Astrocyte (in vitro differentiated cells and primary cell): ENCODE measurements at regions not wholly inside any gene's neighbourhood (a gene's known extent, or its start where the extent isn't known, plus 50 kb on each side); places are given as distances from the start of the nearest gene placed in this dataset.

Source experiments
- DNase-seq: peaks from one replicate; pipeline ENCODE4 v3.0.0-alpha.2; 2010; ENCODE audit warnings: low read depth
- FAIRE-seq: peaks from 2 replicates; lab custom pipeline; 2011; peaks lifted over from hg19 to GRCh38; lab: Jason Lieb, UNC
- H2AFZ ChIP-seq: 2 replicates; pipeline ENCODE4 v1.6.0; 2012; ENCODE audit warnings: low read depth, low read length, inconsistent platforms
- H3K27ac ChIP-seq: 2 replicates; pipeline ENCODE4 v1.5.1; 2011; ENCODE audit warnings: low read depth, low read length, inconsistent platforms
- H3K27me3 ChIP-seq: 2 replicates; pipeline ENCODE4 v1.6.0; 2011; ENCODE audit warnings: low read length, inconsistent platforms; ENCODE audit not compliant: insufficient read depth
- H3K36me3 ChIP-seq: 2 replicates; pipeline ENCODE4 v1.5.1; 2011; ENCODE audit warnings: low read length, inconsistent platforms; ENCODE audit not compliant: insufficient read depth
- H3K4me1 ChIP-seq: 2 replicates; pipeline ENCODE4 v1.5.1; 2011; ENCODE audit warnings: low read length, inconsistent platforms; ENCODE audit not compliant: insufficient read depth
- H3K4me2 ChIP-seq: 2 replicates; pipeline ENCODE4 v1.6.0; 2012; ENCODE audit warnings: low read length, inconsistent platforms
- H3K4me3 ChIP-seq: 2 replicates; pipeline ENCODE4 v1.5.1; 2011; ENCODE audit warnings: low read depth, mild to moderate bottlenecking, low read length, inconsistent platforms; ENCODE audit not compliant: insufficient read depth
- H3K79me2 ChIP-seq: 2 replicates; pipeline ENCODE4 v1.6.0; 2012; ENCODE audit warnings: mild to moderate bottlenecking, low read length, inconsistent platforms; ENCODE audit not compliant: insufficient read depth
- H3K9ac ChIP-seq: 2 replicates; pipeline ENCODE4 v1.6.0; 2012; ENCODE audit warnings: mild to moderate bottlenecking, low read length, inconsistent platforms
- H3K9me3 ChIP-seq: 2 replicates; pipeline ENCODE4 v1.5.1; 2012; ENCODE audit warnings: low read depth, mild to moderate bottlenecking, low read length, inconsistent platforms; ENCODE audit not compliant: insufficient read depth
- H4K20me1 ChIP-seq: 2 replicates; pipeline ENCODE4 v1.6.0; 2012; ENCODE audit warnings: low read length, inconsistent platforms; ENCODE audit not compliant: insufficient read depth
- H3K27ac Mint-ChIP-seq: one replicate; pipeline ENCODE4 v1.8.0; 2021; ENCODE audit warnings: mild to moderate bottlenecking, mixed read lengths; ENCODE audit not compliant: unreplicated experiment
- H3K27me3 Mint-ChIP-seq: one replicate; pipeline ENCODE4 v1.8.0; 2021; ENCODE audit warnings: low read depth, mixed read lengths; ENCODE audit not compliant: unreplicated experiment
- H3K36me3 Mint-ChIP-seq: one replicate; pipeline ENCODE4 v1.8.0; 2021; ENCODE audit warnings: low read depth, mixed read lengths; ENCODE audit not compliant: unreplicated experiment
- H3K4me1 Mint-ChIP-seq: one replicate; pipeline ENCODE4 v1.8.0; 2021; ENCODE audit warnings: low read depth, mixed read lengths; ENCODE audit not compliant: unreplicated experiment
- H3K4me3 Mint-ChIP-seq: one replicate; pipeline ENCODE4 v1.8.0; 2021; ENCODE audit warnings: mild to moderate bottlenecking, moderate library complexity, mixed read lengths; ENCODE audit not compliant: unreplicated experiment
- H3K9me3 Mint-ChIP-seq: one replicate; pipeline ENCODE4 v1.8.0; 2021; ENCODE audit warnings: mild to moderate bottlenecking, mixed read lengths; ENCODE audit not compliant: unreplicated experiment
- CTCF ChIP-seq: IDR thresholded peaks from 2 replicates; pipeline ENCODE4 v1.5.1; 2011; ENCODE audit warnings: low read depth, mild to moderate bottlenecking, inconsistent platforms, low read length, moderate library complexity; ENCODE audit not compliant: insufficient read depth
- EZH2 ChIP-seq: IDR thresholded peaks from 2 replicates; pipeline ENCODE4 v1.6.1; 2012; ENCODE audit warnings: mild to moderate bottlenecking, low read length, inconsistent platforms; ENCODE audit not compliant: insufficient read depth

DNA sequence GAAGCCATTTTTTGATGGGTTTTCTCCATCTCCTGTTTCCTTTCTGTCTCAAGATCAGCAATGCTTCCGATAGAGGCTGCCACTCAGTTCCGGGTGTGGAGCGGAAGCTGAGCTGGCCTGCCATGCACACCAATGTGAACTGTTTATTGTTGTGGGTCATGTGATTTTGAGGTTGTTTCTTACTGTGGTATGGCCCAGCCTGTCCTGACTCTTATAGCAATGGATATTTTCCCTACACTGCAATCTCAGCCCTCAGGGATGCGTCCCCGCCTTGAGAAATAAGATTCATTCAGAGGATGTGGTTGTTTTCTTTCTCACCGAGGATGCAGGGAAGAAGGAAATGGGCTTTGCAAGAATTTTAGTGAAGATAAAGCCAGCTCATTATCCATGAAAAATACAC is 134.7 kb downstream of the PFKFB3 start:
- peak overlapping the region; percentile 15 for H3K4me2 ChIP-seq
- Mint-ChIP-seq H3K4me1 (peaks cover 5% of the 10 kb centered on the region), H3K9me3 (peaks cover 15% of the 10 kb centered on the region), H3K4me3 (no peak overlapping the region), H3K27ac (no peak overlapping the region), H3K27me3 (no peaks in the 10 kb centered on the region), H3K36me3 (peaks cover 6% of the 10 kb centered on the region)
- H3K4me1 ChIP-seq, result peaks cover 5% of the 10 kb centered on the region
- FAIRE-seq (no peak), DNase-seq (no peak)
- H3K79me2 ChIP-seq, result no peaks in the 10 kb centered on the region
- no peak overlapping the region for H3K9ac ChIP-seq
- no peaks in the 10 kb centered on the region for H3K27me3 ChIP-seq
- H3K4me3 ChIP-seq, result no peak overlapping the region
- H3K9me3 ChIP-seq, result no peaks in the 10 kb centered on the region
- peak overlapping the region; percentile 43 for H2AFZ ChIP-seq
- TF ChIP-seq EZH2 (no peak), CTCF (no peak)
- H3K36me3 ChIP-seq, result no peaks in the 10 kb centered on the region
- no peaks in the 10 kb centered on the region for H4K20me1 ChIP-seq
- H3K27ac ChIP-seq, result no peak overlapping the region

GRCh38 chr10:6338361-6338760 is 135.6 kb downstream of the PFKFB3 start:
- DNase-seq, result no peak
- no peak for FAIRE-seq
- Mint-ChIP-seq H3K36me3 (peaks cover 1% of the 10 kb centered on the region), H3K4me1 (peaks cover 4% of the 10 kb centered on the region), H3K4me3 (no peak overlapping the region), H3K27ac (no peak overlapping the region), H3K9me3 (peaks cover 14% of the 10 kb centered on the region), H3K27me3 (peaks cover under 1% of the 10 kb centered on the region)
- Histone ChIP-seq H4K20me1 (no peaks in the 10 kb centered on the region), H2AFZ (no peak overlapping the region), H3K27me3 (no peaks in the 10 kb centered on the region), H3K36me3 (no peaks in the 10 kb centered on the region), H3K9me3 (no peaks in the 10 kb centered on the region), H3K27ac (no peak overlapping the region), H3K4me2 (no peak overlapping the region), H3K4me3 (no peak overlapping the region), H3K9ac (no peak overlapping the region), H3K4me1 (peaks cover 5% of the 10 kb centered on the region), H3K79me2 (no peaks in the 10 kb centered on the region)
- no peak for TF ChIP-seq CTCF
- TF ChIP-seq EZH2, result no peak

GRCh38 chr10:6339891-6340290 is 137.2 kb downstream of the PFKFB3 start:
- Histone ChIP-seq H3K9ac (no peak overlapping the region), H3K4me1 (peaks cover 5% of the 10 kb centered on the region), H3K27me3 (no peaks in the 10 kb centered on the region), H3K79me2 (no peaks in the 10 kb centered on the region), H4K20me1 (no peaks in the 10 kb centered on the region), H3K36me3 (no peaks in the 10 kb centered on the region), H3K4me2 (no peak overlapping the region), H2AFZ (no peak overlapping the region), H3K4me3 (no peak overlapping the region), H3K9me3 (no peaks in the 10 kb centered on the region), H3K27ac (no peak overlapping the region)
- H3K36me3 Mint-ChIP-seq, result peaks cover 3% of the 10 kb centered on the region
- H3K4me1 Mint-ChIP-seq, result peaks cover 3% of the 10 kb centered on the region
- no peak overlapping the region for H3K27ac Mint-ChIP-seq
- no peak for FAIRE-seq
- H3K27me3 Mint-ChIP-seq, result peaks cover 3% of the 10 kb centered on the region
- peaks cover 8% of the 10 kb centered on the region for H3K9me3 Mint-ChIP-seq
- no peak overlapping the region for H3K4me3 Mint-ChIP-seq
- DNase-seq, result no peak
- TF ChIP-seq CTCF (no peak), EZH2 (no peak)
